ENCODE measurements at regions not wholly inside any gene's neighbourhood (a gene's known extent, or its start where the extent isn't known, plus 50 kb on each side); places are given as distances from the start of the nearest gene placed in this dataset.

DNA sequence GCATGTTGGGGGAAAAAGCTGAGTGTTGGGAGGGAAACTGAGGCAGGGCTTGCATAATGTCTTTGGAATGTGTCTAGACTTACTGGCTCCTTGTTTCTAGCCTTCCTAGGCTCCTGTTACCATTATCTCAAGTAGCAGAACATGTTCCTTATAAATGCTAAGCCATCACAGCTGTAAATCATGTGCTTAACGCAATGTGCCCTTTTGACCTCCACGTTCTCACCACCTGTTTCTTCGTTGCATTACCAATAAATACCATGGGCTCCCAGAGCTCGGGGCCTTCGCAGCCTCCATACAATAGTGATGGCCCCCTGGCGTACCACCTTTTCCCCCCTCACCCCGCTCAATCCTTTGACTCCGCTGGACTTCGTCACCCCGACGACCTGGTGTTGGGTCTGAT lies 54.0 kb upstream of the CWC22 start:
- DNase-seq (ENCODE audit: low spot score) = no peak

DNA sequence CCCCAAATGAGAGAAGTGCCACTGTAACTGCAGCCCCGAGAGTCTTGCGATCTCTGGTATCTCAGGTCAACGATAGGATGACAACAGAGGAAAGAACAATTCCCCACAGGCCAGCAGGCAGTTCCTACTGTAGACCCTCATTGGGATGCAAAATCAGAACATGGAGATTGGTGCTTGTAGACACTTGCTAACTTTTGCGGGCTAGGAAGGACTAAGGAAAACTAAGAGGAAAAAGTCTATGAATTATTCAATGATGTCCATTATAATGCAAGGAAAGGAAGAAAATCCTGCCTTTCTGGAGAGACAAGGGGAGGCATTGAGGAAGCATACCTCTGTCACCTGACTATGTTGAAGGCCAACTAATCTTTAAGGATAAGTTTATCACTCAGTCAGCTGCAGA lies 51.9 kb upstream of the CWC22 start:
- no peak for DNase-seq (ENCODE audit: low spot score)

- DNase-seq (ENCODE audit: low spot score) = no peak
Observed at GRCh38 chr2:180057706-180058412, 50.8 kb upstream of the CWC22 start.
